Ectodermal cell (in vitro differentiated cells): ENCODE measurements at regions not wholly inside any gene's neighbourhood (a gene's known extent, or its start where the extent isn't known, plus 50 kb on each side); places are given as distances from the start of the nearest gene placed in this dataset.

Source experiments
- H3K27ac ChIP-seq: 2 replicates; pipeline ENCODE4 v1.7.0; 2013; ENCODE audit warnings: mild to moderate bottlenecking, low read depth, low read length; ENCODE audit not compliant: insufficient read depth, poor library complexity, severe bottlenecking
- H3K27me3 ChIP-seq: 2 replicates; pipeline ENCODE4 v1.7.0; 2013; ENCODE audit warnings: mild to moderate bottlenecking, low read length; ENCODE audit not compliant: insufficient read depth, control insufficient read depth, poor library complexity, severe bottlenecking
- H3K36me3 ChIP-seq: one replicate; pipeline ENCODE4 v1.7.0; 2013; ENCODE audit warnings: low read length; ENCODE audit not compliant: control insufficient read depth, insufficient read depth
- H3K4me1 ChIP-seq: one replicate; pipeline ENCODE4 v1.7.0; 2013; ENCODE audit warnings: low read length; ENCODE audit not compliant: control insufficient read depth, insufficient read depth
- H3K4me3 ChIP-seq: 2 replicates; pipeline ENCODE4 v1.7.0; 2013; ENCODE audit warnings: low read depth, low read length, control low read depth; ENCODE audit not compliant: insufficient read depth
- H3K9me3 ChIP-seq: 2 replicates; pipeline ENCODE4 v1.7.0; 2013; ENCODE audit warnings: mild to moderate bottlenecking, low read length, moderate library complexity; ENCODE audit not compliant: control insufficient read depth
- WGBS, 2 experiments: methylation state at CpG; one replicate each; pipeline ENCODE4 v1.1.7; 2013; ENCODE audit warnings: missing lambda C conversion rate in 2 of 2; 5-methylcytosine and 5-hydroxymethylcytosine counted together

- H3K36me3 ChIP-seq, result no peaks in the 10 kb centered on the region
- H3K4me1 ChIP-seq, result no peaks in the 10 kb centered on the region
- no peaks in the 10 kb centered on the region for H3K9me3 ChIP-seq
- WGBS, 2 experiments, result 94 to 95% methylated on average over 3 of the region's 3 CpGs
- no peak overlapping the region for H3K4me3 ChIP-seq
- no peak overlapping the region for H3K27ac ChIP-seq
- no peaks in the 10 kb centered on the region for H3K27me3 ChIP-seq
These were observed 133.4 kb upstream of the RAP1B start for GRCh38 chr12:68477261-68477772.

DNA sequence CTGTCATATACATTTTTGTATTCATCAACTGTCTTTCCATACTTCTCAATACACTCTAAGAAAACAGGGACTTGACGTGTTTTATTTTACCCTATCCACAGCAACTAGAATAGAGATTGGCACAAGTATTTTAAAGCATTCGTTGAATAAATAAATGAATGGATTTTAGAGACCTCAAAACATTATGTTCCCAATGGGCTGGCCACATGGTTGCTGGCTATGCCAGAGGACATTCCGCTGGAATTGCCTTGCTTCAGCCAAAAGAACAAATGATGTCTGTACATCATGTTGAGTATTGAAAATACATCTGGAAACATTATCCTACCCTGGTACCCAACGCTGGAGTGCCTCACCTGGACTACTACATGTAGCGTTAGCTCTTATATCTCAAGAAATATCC lies 132.8 kb upstream of the RAP1B start:
- no peak overlapping the region for H3K27ac ChIP-seq
- no peaks in the 10 kb centered on the region for H3K36me3 ChIP-seq
- no peaks in the 10 kb centered on the region for H3K27me3 ChIP-seq
- no peaks in the 10 kb centered on the region for H3K9me3 ChIP-seq
- H3K4me3 ChIP-seq, result no peak overlapping the region
- WGBS, 2 experiments, result 92 to 95% methylated on average over 4 to 5 of the region's 5 CpGs
- no peaks in the 10 kb centered on the region for H3K4me1 ChIP-seq

- Histone ChIP-seq H3K27ac (no peak overlapping the region), H3K9me3 (no peaks in the 10 kb centered on the region), H3K36me3 (no peaks in the 10 kb centered on the region), H3K27me3 (no peaks in the 10 kb centered on the region), H3K4me3 (no peak overlapping the region), H3K4me1 (no peaks in the 10 kb centered on the region)
- 100% methylated on average over 1 of the region's 1 CpG for WGBS, 2 experiments
These were observed 132.0 kb upstream of the RAP1B start for GRCh38 chr12:68478516-68479260.

- Histone ChIP-seq H3K36me3 (no peaks in the 10 kb centered on the region), H3K27ac (no peak overlapping the region), H3K9me3 (no peaks in the 10 kb centered on the region), H3K4me3 (no peak overlapping the region), H3K4me1 (no peaks in the 10 kb centered on the region), H3K27me3 (no peaks in the 10 kb centered on the region)
- 91 to 94% methylated on average over 3 of the region's 4 CpGs for WGBS, 2 experiments
These were observed 131.3 kb upstream of the RAP1B start for GRCh38 chr12:68479261-68479895.

DNA sequence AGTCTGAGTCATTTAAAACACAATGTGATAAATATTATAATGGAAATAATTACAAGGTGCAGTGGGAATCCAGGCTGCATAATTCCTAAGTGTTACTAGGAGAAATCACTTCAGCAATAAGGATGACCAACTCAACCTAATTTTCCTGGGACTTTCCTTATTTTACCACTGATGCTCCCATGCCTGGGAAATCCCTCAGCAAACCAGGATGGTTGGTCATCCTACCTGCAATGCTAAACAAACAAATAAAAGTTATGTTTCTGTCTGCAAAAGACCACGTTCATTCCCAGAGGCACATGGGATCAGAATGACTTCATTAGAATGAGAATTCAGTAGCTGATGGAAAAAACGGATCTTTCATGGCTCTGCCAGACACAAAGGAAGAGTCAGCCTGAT lies 130.8 kb upstream of the RAP1B start:
- Histone ChIP-seq H3K36me3 (no peaks in the 10 kb centered on the region), H3K9me3 (no peaks in the 10 kb centered on the region), H3K4me1 (no peaks in the 10 kb centered on the region), H3K27me3 (no peaks in the 10 kb centered on the region), H3K27ac (no peak overlapping the region), H3K4me3 (no peak overlapping the region)
- 80 to 85% methylated on average over 2 of the region's 2 CpGs for WGBS, 2 experiments

- Histone ChIP-seq H3K4me1 (no peaks in the 10 kb centered on the region), H3K27ac (no peak overlapping the region), H3K36me3 (no peaks in the 10 kb centered on the region), H3K27me3 (no peaks in the 10 kb centered on the region), H3K9me3 (no peaks in the 10 kb centered on the region), H3K4me3 (no peak overlapping the region)
These were observed 130.2 kb upstream of the RAP1B start for GRCh38 chr12:68480526-68480925.

- H3K27ac ChIP-seq, result no peak overlapping the region
- WGBS, 2 experiments, result 93 to 96% methylated on average over 5 to 7 of the region's 7 CpGs
- H3K27me3 ChIP-seq, result no peaks in the 10 kb centered on the region
These were observed 129.3 kb upstream of the RAP1B start for GRCh38 chr12:68481181-68481941.

GRCh38 chr12:68482014-68482413 lies 128.7 kb upstream of the RAP1B start:
- H3K27ac ChIP-seq, result no peak overlapping the region
- WGBS, 2 experiments, result 96 to 100% methylated on average over 1 of the region's 1 CpG
- no peaks in the 10 kb centered on the region for H3K27me3 ChIP-seq

More at GRCh38 chr12:68481181-68481941, 129.3 kb upstream of the RAP1B start:
- no peaks in the 10 kb centered on the region for H3K9me3 ChIP-seq
- H3K36me3 ChIP-seq, result no peaks in the 10 kb centered on the region
- no peaks in the 10 kb centered on the region for H3K4me1 ChIP-seq
- H3K4me3 ChIP-seq, result no peak overlapping the region

GRCh38 chr12:68482660-68483059 lies 128.0 kb upstream of the RAP1B start:
- no peaks in the 10 kb centered on the region for H3K27me3 ChIP-seq
- H3K27ac ChIP-seq, result no peak overlapping the region
- no peaks in the 10 kb centered on the region for H3K36me3 ChIP-seq
- WGBS, 2 experiments, result 73 to 86% methylated on average over 1 of the region's 1 CpG
- H3K4me1 ChIP-seq, result no peaks in the 10 kb centered on the region
- no peak overlapping the region for H3K4me3 ChIP-seq
- no peaks in the 10 kb centered on the region for H3K9me3 ChIP-seq

More at GRCh38 chr12:68482014-68482413, 128.7 kb upstream of the RAP1B start:
- Histone ChIP-seq H3K4me3 (no peak overlapping the region), H3K9me3 (no peaks in the 10 kb centered on the region), H3K36me3 (no peaks in the 10 kb centered on the region), H3K4me1 (no peaks in the 10 kb centered on the region)
